ENCODE measurements at regions not wholly inside any gene's neighbourhood (a gene's known extent, or its start where the extent isn't known, plus 50 kb on each side); places are given as distances from the start of the nearest gene placed in this dataset.

DNA sequence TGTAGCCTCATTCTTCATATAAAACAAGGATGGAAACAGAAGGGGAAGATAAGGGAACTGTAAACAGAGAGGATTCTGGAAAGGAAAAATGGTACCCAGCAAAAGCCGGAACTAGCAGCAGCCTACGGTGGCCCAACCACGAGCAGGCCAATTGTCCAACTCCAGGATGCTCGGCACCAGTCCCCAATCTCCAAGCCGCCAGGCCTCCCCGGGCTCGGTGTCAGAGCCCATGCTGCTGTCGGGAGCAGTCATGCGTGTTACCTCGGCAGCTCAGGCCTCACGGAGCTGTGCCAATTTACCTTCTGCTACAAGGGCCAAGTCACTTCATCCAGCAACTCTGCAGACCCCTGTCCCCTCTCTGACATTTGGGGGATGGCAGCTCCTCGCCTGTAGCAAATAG, 130.8 kb downstream of the ZBTB18 start:
- Histone ChIP-seq H3K9me3 (no peaks in the 10 kb centered on the region), H3K27me3 (peaks cover 0 to 4% (median 0%) of the 10 kb centered on the region in 7 donors), H3K36me3 (no peaks in the 10 kb centered on the region), H3K4me3 (no peak overlapping the region), H3K27ac (no peak overlapping the region), H3K4me1 (peaks cover 0 to 9% (median 0%) of the 10 kb centered on the region in 9 donors)
- DNase-seq (no peak), ATAC-seq (no peak)
- TF ChIP-seq, protein P1, sequence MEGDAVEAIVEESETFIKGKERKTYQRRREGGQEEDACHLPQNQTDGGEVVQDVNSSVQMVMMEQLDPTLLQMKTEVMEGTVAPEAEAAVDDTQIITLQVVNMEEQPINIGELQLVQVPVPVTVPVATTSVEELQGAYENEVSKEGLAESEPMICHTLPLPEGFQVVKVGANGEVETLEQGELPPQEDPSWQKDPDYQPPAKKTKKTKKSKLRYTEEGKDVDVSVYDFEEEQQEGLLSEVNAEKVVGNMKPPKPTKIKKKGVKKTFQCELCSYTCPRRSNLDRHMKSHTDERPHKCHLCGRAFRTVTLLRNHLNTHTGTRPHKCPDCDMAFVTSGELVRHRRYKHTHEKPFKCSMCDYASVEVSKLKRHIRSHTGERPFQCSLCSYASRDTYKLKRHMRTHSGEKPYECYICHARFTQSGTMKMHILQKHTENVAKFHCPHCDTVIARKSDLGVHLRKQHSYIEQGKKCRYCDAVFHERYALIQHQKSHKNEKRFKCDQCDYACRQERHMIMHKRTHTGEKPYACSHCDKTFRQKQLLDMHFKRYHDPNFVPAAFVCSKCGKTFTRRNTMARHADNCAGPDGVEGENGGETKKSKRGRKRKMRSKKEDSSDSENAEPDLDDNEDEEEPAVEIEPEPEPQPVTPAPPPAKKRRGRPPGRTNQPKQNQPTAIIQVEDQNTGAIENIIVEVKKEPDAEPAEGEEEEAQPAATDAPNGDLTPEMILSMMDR (IDR thresholded peaks at IDR 0.05): no peak
- 96 to 98% methylated on average over 12 of the region's 12 CpGs for WGBS, 2 donors
- intact Hi-C loops (cut with DNase I): no loop called here

DNA sequence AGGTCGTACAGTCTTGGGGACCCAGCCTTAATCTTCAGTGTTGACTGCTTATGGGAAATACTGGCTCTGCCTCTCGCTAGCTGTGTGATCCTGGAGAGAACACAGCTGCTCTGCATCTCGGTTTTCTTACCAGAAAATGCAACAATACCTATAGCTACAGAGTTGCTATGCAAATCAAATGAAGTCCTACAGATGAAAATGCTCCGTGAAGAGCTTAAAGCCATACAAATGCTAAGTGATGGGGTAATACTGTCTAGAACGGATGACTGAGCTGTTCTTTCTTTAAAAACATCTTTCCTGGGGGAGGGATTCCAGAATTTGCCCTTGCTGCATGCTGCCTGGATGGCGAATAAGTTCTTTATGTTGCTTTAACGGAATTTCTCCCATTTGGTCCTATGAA, 132.0 kb downstream of the ZBTB18 start:
- Histone ChIP-seq H3K4me1 (peaks cover 0 to 9% (median 0%) of the 10 kb centered on the region in 9 donors), H3K4me3 (no peak overlapping the region), H3K9me3 (no peaks in the 10 kb centered on the region), H3K27ac (no peak overlapping the region), H3K36me3 (no peaks in the 10 kb centered on the region), H3K27me3 (no peaks in the 10 kb centered on the region)
- intact Hi-C loops (cut with DNase I): no loop called here
- ATAC-seq (no peak), DNase-seq (no peak)
- 77 to 82% methylated on average over 7 of the region's 7 CpGs for WGBS, 2 donors
- TF ChIP-seq, protein P1 (IDR thresholded peaks at IDR 0.05): no peak

DNA sequence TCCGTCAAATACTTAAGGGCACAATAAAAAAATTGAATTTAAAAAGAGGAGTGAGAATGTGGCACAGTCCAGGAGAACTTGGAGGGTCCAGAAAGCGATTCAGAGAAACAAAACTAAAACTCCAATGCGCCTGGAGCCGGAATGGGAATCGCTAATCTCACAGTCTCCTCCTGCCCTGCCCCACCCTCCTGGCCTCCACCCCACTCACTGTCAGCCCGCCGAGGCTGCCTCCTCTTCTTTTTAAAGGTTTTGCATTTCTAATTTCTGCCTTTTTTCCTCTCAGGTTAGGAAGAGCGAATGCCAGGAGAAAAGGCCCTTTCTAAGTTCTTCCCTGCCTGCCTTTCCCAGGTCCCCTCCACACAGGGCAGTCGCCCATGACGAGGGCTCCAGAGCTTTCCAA, 135.3 kb downstream of the ZBTB18 start:
- TF ChIP-seq, protein P1 (IDR thresholded peaks at IDR 0.05): no peak
- H3K4me3 ChIP-seq: no peak overlapping the region
- H3K9me3 ChIP-seq: peaks cover 0 to 14% (median 0%) of the 10 kb centered on the region in 11 donors
- no peak overlapping the region for H3K27ac ChIP-seq
- peaks cover 0 to 5% (median 0%) of the 10 kb centered on the region in 7 donors for H3K27me3 ChIP-seq
- intact Hi-C loops (cut with DNase I): no loop called here
- H3K36me3 ChIP-seq: no peaks in the 10 kb centered on the region
- no peaks in the 10 kb centered on the region for H3K4me1 ChIP-seq
- ATAC-seq (no peak), DNase-seq (no peak)
- WGBS, 2 donors: 88 to 91% methylated on average over 10 of the region's 10 CpGs

DNA sequence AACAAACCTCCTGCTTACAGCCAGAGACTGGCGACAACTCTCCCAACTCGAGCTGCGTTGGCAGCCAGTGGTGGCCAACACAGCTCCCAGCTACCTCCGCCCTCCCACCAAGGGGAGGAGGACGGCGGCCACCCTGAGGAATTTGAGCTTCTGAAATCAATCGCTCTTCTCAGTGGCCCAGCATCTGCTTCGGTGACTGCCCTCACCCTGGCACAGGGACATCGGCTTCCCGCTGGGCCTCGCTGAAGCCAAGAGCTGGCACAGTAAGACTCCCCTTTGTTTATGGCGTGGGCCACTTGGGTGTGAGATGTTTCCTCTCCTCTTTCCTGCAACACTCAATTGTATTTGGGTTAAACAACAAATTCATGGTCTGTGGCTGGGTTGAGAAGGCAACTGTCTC, 136.2 kb downstream of the ZBTB18 start:
- no peak for ATAC-seq
- DNase-seq: no peak
- no peaks in the 10 kb centered on the region for H3K4me1 ChIP-seq
- TF ChIP-seq, protein P1 (IDR thresholded peaks at IDR 0.05): no peak
- H3K4me3 ChIP-seq: no peak overlapping the region
- WGBS, 2 donors: 86 to 88% methylated on average over 12 of the region's 12 CpGs
- peaks cover 0 to 5% (median 0%) of the 10 kb centered on the region in 7 donors for H3K27me3 ChIP-seq
- H3K27ac ChIP-seq: no peak overlapping the region
- intact Hi-C loops (cut with DNase I): no loop called here
- H3K9me3 ChIP-seq: peaks cover 0 to 14% (median 0%) of the 10 kb centered on the region in 11 donors
- no peaks in the 10 kb centered on the region for H3K36me3 ChIP-seq
